Natural killer cell treated with Interleukin-12 subunit alpha and Interleukin-12 subunit beta and Interleukin-15 and Interleukin-18, amount 100 ng/mL, for 72 hours (primary cell): ENCODE measurements at regions not wholly inside any gene's neighbourhood (a gene's known extent, or its start where the extent isn't known, plus 50 kb on each side); places are given as distances from the start of the nearest gene placed in this dataset.
A peak's percentile ranks its signal among the peaks of the same experiment; 100 is the strongest.

Experiments
- ATAC-seq, 2 donors: fragments of 150-1000 bp; cut with Tn5 transposase in 1 of 2; sonication (Bioruptor Pico), chemical (Tn5 transposase) in 1 of 2; 2 replicates each; pipeline ENCODE4 v1.10.0; 2021
- DNase-seq: peaks from one replicate; pipeline ENCODE4 v3.0.0; 2022; ENCODE audit warnings: low spot score
- H3K27ac Mint-ChIP-seq, 2 donors: 1 replicate in 1 of 2; 2 replicates in 1 of 2; pipeline ENCODE4 v1.8.0; 2022; ENCODE audit warnings: mixed read lengths in 2 of 2, mild to moderate bottlenecking in 1 of 2, moderate library complexity in 1 of 2
- H3K27me3 Mint-ChIP-seq, 2 donors: 1 replicate in 1 of 2; 2 replicates in 1 of 2; pipeline ENCODE4 v1.8.0; 2022; ENCODE audit warnings: mixed read lengths in 2 of 2
- H3K36me3 Mint-ChIP-seq: one replicate; pipeline ENCODE4 v1.8.0; 2022; ENCODE audit warnings: mixed read lengths
- H3K4me1 Mint-ChIP-seq, 2 donors: 1 replicate in 1 of 2; 2 replicates in 1 of 2; pipeline ENCODE4 v1.8.0; 2022; ENCODE audit warnings: low read depth in 2 of 2, mixed read lengths in 2 of 2, mild to moderate bottlenecking in 1 of 2
- H3K4me3 Mint-ChIP-seq: one replicate; pipeline ENCODE4 v1.8.0; 2022; ENCODE audit warnings: mixed read lengths
- H3K9me3 Mint-ChIP-seq: 2 replicates; pipeline ENCODE4 v1.8.0; 2022; ENCODE audit warnings: mixed read lengths

DNA sequence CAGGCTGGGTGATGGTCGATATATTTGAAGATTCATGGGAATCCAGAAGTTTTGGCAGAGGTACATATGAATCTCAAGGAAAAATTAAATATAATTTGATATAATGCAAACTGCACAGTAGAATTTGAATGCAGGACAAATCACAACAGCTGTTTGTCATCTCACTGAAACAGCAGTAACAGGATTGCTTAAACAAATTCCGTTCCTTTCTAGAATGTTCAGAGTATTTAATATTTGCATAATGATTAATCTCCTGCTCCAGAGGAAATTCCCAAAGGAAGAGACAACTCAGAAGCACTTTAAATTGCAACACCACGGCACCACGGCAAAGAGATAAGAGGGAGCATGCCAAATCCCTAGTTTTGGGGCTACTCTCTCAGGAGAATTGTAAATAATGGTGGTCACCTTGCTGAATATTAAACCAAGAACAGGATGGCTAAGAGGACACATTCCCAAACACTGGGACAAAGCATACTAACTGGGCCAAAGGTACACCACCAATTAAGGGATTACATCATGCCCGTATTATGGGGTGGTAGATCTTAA lies 67.8 kb upstream of the MAP4K3 start:
- Mint-ChIP-seq H3K4me1 (no peaks in the 10 kb centered on the region), H3K36me3 (no peaks in the 10 kb centered on the region), H3K27me3 (peaks cover 15 to 21% of the 10 kb centered on the region in 2 donors), H3K4me3 (no peak overlapping the region), H3K27ac (no peak overlapping the region), H3K9me3 (no peaks in the 10 kb centered on the region)
- no peak for ATAC-seq
- no peak for DNase-seq

- no peaks in the 10 kb centered on the region for H3K36me3 Mint-ChIP-seq
- no peak for DNase-seq
- H3K27ac Mint-ChIP-seq: no peak overlapping the region
- H3K4me1 Mint-ChIP-seq: no peaks in the 10 kb centered on the region
- peaks cover 10 to 12% of the 10 kb centered on the region in 2 donors for H3K27me3 Mint-ChIP-seq
- H3K4me3 Mint-ChIP-seq: no peak overlapping the region
- H3K9me3 Mint-ChIP-seq: no peaks in the 10 kb centered on the region
- ATAC-seq: no peak
Observed at GRCh38 chr2:39506215-39506614, 69.1 kb upstream of the MAP4K3 start.

- no peak for DNase-seq
- no peaks in the 10 kb centered on the region for H3K9me3 Mint-ChIP-seq
- no peak overlapping the region for H3K27ac Mint-ChIP-seq
- H3K4me1 Mint-ChIP-seq: peaks cover 2 to 15% of the 10 kb centered on the region in 2 donors
- H3K27me3 Mint-ChIP-seq: peaks cover 0 to 6% of the 10 kb centered on the region in 2 donors
- no peak overlapping the region for H3K4me3 Mint-ChIP-seq
- ATAC-seq: no peak
- H3K36me3 Mint-ChIP-seq: no peaks in the 10 kb centered on the region
Observed at GRCh38 chr2:39508198-39508597, 71.1 kb upstream of the MAP4K3 start.

DNA sequence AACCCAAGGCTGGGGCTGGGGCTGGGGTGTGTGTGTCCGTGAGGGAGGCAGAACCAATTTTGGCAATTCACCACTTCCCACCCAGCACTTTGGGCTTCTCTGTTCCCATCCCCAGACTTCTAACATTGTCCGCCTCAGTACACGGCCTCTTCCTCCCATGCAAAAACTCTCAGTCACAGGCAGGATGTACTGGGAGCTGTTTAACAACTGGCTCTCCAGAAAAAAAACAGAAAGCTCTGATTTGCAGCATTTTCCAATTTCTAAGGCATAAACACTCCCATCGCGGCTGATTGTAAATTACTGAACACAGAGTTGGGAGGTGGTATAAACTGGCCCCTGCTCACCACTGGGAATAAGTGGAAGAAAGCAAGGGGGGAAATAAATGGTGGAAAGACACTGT lies 73.1 kb upstream of the MAP4K3 start:
- no peak for DNase-seq
- peaks cover 13 to 26% of the 10 kb centered on the region in 2 donors for H3K4me1 Mint-ChIP-seq
- no peak overlapping the region for H3K4me3 Mint-ChIP-seq
- no peaks in the 10 kb centered on the region for H3K36me3 Mint-ChIP-seq
- H3K27ac Mint-ChIP-seq: no peak overlapping the region
- peaks cover 0 to 7% of the 10 kb centered on the region in 2 donors for H3K27me3 Mint-ChIP-seq
- ATAC-seq: no peak
- H3K9me3 Mint-ChIP-seq: no peaks in the 10 kb centered on the region

DNA sequence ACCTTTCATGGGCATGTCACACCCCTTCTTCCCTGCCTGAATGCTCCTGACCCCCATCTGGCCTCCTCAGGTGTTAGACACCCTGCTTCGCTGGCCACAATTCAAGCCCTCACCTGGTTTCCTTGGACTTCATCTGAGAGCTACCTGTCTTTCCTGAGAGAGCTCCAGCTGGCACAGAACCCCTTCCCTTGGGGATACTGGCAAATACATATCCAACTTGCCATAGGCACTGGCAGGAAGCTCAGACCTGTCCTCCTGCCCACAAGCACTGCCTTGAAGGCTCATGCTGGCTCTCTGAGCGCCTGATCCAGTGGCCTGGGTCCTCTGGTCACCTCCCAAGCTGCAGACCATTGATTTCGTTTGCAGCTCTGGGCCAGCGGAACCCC lies 74.1 kb upstream of the MAP4K3 start:
- no peaks in the 10 kb centered on the region for H3K36me3 Mint-ChIP-seq
- ATAC-seq (no peak), DNase-seq (no peak)
- H3K4me1 Mint-ChIP-seq: peaks cover 16 to 26% of the 10 kb centered on the region in 2 donors
- H3K4me3 Mint-ChIP-seq: no peak overlapping the region
- no peak overlapping the region for H3K27ac Mint-ChIP-seq
- H3K27me3 Mint-ChIP-seq: peaks cover 0 to 7% of the 10 kb centered on the region in 2 donors
- H3K9me3 Mint-ChIP-seq: no peaks in the 10 kb centered on the region

GRCh38 chr2:39511605-39512433 lies 74.7 kb upstream of the MAP4K3 start:
- Mint-ChIP-seq H3K27me3 (peaks cover 0 to 7% of the 10 kb centered on the region in 2 donors), H3K36me3 (no peaks in the 10 kb centered on the region), H3K9me3 (no peaks in the 10 kb centered on the region), H3K27ac (peak overlapping the region in 1 of 2 donors; percentile 13), H3K4me3 (no peak overlapping the region), H3K4me1 (peaks cover 16 to 26% of the 10 kb centered on the region in 2 donors)
- DNase-seq (no peak), ATAC-seq (no peak)

DNA sequence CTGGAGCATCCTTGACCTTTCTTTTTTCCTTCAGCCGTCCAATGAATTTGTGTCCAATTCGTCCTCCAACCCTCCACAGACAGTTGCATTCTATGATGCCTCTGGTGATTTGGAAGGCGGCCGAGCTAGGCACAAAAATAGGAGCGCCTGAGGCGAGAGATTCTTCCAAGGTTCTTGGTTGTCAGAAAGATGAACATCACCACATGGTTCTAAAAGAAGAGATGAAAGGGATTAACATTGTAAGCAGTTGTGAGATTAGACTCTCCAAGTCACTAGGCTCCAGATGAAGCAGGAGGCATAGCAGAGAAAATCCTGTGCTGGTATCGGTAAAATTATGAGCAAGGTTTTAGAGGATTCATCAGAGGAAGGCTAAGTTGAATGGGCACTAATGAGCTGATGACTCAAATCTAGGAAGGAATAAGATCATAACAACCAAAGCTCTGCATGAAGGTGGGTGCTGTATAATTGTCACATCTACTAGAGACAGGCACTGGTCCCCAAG lies 75.4 kb upstream of the MAP4K3 start:
- ATAC-seq (peak in 1 of 2 donors; percentile 50), DNase-seq (no peak)
- no peaks in the 10 kb centered on the region for H3K9me3 Mint-ChIP-seq
- peaks cover 20 to 26% of the 10 kb centered on the region in 2 donors for H3K4me1 Mint-ChIP-seq
- peaks cover 0 to 7% of the 10 kb centered on the region in 2 donors for H3K27me3 Mint-ChIP-seq
- no peaks in the 10 kb centered on the region for H3K36me3 Mint-ChIP-seq
- peak overlapping the region; percentile 13 to 32 for H3K27ac Mint-ChIP-seq
- H3K4me3 Mint-ChIP-seq: no peak overlapping the region

GRCh38 chr2:39512941-39513340 lies 75.9 kb upstream of the MAP4K3 start:
- H3K9me3 Mint-ChIP-seq: no peaks in the 10 kb centered on the region
- ATAC-seq: no peak
- peaks cover 0 to 7% of the 10 kb centered on the region in 2 donors for H3K27me3 Mint-ChIP-seq
- no peak overlapping the region for H3K4me3 Mint-ChIP-seq
- peak overlapping the region in 1 of 2 donors; percentile 32 for H3K27ac Mint-ChIP-seq
- H3K36me3 Mint-ChIP-seq: no peaks in the 10 kb centered on the region
- DNase-seq: no peak
- H3K4me1 Mint-ChIP-seq: peaks cover 20 to 26% of the 10 kb centered on the region in 2 donors

- Mint-ChIP-seq H3K4me3 (peak overlapping the region; percentile 3), H3K27ac (peak overlapping the region in 1 of 2 donors; percentile 32), H3K27me3 (peaks cover 0 to 7% of the 10 kb centered on the region in 2 donors), H3K9me3 (no peaks in the 10 kb centered on the region), H3K36me3 (no peaks in the 10 kb centered on the region), H3K4me1 (peaks cover 20 to 26% of the 10 kb centered on the region in 2 donors)
- ATAC-seq (peak; percentile 71 to 74), DNase-seq (no peak)
Observed at GRCh38 chr2:39513641-39514094, 76.6 kb upstream of the MAP4K3 start.

DNA sequence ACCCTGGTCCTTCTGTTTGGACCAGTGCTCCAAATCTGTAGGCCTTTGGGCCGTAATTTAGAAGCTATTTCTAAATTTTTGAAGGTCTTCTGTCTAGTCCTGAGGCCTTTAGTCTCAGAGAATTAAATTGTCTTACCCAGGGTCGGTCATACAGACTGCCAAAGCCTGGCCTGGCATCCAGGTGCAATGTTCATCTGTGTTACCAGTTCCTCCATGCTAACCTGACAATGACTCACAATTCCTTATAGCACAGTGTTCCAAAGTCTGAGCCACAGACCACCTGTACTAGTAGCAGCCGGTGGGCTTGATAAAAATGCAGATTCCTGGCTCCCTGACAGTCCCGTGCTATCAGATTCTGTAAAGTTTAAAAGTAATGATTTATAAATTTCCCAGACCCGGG lies 77.7 kb upstream of the MAP4K3 start:
- no peaks in the 10 kb centered on the region for H3K9me3 Mint-ChIP-seq
- H3K36me3 Mint-ChIP-seq: no peaks in the 10 kb centered on the region
- H3K27ac Mint-ChIP-seq: no peak overlapping the region
- peaks cover 0 to 5% of the 10 kb centered on the region in 2 donors for H3K27me3 Mint-ChIP-seq
- no peak for DNase-seq
- H3K4me1 Mint-ChIP-seq: peaks cover 20 to 26% of the 10 kb centered on the region in 2 donors
- ATAC-seq: no peak
- H3K4me3 Mint-ChIP-seq: no peak overlapping the region

DNA sequence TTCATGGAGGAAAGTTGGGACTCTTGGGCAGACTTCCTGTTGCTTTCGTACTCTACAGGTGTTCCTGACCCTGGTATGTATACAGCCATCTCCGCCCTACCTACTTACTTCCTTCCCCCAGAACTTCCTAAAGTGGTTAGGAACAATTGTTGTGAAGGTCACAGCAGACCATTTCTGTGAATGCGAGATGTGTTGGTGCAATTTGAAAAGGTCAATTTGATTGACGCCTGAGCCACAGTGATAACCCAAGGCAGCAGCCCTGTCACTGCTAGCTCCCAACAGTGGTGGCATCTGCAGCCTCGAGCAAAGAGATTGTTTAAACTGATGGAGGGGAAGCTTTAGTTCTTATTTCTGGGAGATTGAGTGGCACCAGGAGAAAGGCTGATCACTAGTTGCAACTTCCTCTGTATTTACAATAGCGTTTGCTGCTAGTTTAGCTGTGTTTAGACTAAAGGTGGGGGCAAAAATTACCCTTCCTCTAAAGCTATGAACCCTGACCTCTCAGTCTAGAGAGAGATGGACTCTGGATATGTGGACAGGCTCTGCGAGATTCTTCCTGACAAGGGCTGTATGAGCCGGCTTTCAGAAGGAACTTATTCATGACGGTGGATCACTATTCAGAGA lies 78.3 kb upstream of the MAP4K3 start:
- Mint-ChIP-seq H3K9me3 (no peaks in the 10 kb centered on the region), H3K27me3 (peaks cover 0 to 5% of the 10 kb centered on the region in 2 donors), H3K4me1 (peaks cover 20 to 26% of the 10 kb centered on the region in 2 donors), H3K4me3 (no peak overlapping the region), H3K27ac (no peak overlapping the region), H3K36me3 (no peaks in the 10 kb centered on the region)
- ATAC-seq (no peak), DNase-seq (no peak)

DNA sequence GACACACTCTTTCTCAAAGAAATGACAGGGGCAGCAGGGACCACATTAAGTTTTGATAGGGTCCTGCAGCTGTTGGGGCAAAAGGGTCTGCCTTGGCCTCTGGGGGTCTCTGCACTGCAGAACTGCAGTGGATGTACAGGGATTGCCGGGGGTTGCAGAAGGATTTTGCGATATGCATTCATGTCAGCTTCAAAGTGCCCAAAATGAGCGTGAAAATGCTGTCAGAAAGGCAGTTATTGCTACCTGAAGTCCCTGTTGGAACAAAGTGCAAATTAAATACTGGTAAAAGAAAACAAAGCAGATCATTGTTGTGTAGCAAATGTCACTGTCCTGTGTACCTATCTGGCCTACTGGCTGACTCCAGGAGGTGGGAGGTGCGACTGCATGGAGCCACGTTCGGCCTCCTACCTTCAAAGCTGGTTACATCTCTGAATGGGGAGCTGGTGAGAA lies 78.8 kb upstream of the MAP4K3 start:
- ATAC-seq (no peak), DNase-seq (no peak)
- Mint-ChIP-seq H3K36me3 (no peaks in the 10 kb centered on the region), H3K9me3 (no peaks in the 10 kb centered on the region), H3K27me3 (peaks cover 0 to 5% of the 10 kb centered on the region in 2 donors), H3K27ac (no peak overlapping the region), H3K4me1 (peaks cover 20 to 26% of the 10 kb centered on the region in 2 donors), H3K4me3 (no peak overlapping the region)

DNA sequence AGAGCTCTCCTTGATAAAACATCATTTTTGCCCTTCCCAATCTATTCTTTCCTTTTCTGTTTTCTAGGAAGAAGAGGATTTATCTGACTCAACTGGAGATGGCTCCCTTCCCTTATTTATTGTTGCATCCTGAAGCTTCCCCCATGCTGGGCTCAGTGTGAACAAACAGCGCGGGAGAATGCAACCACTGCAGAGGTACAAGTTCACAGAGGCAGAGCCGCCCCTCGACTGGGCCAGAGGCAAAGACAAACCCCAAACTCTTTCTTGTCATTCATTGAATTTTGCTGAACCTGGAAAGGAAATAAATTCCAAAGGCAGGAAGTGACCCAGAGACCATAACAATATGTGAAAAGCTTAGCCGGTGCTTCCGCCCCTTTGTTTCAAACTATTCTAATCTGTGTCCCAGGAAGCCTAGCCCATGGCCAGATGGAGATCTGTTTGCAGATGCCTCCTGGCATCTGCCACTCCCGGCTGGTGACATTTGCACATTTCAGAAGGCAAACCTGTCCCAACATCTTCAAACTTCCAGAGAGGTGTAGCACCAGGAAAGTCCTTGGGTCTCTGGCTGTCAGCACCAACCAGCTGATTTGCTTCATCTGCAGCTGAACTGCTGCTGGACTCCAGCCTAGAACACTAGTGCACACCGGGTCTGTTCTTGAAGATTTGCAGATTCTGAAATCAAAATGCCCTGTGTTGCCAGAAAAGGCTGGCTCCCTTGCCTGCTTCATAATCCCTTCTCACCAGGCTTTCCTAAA lies 79.4 kb upstream of the MAP4K3 start:
- DNase-seq (no peak), ATAC-seq (no peak)
- peaks cover 20 to 26% of the 10 kb centered on the region in 2 donors for H3K4me1 Mint-ChIP-seq
- H3K9me3 Mint-ChIP-seq: no peaks in the 10 kb centered on the region
- H3K4me3 Mint-ChIP-seq: no peak overlapping the region
- peaks cover 0 to 5% of the 10 kb centered on the region in 2 donors for H3K27me3 Mint-ChIP-seq
- H3K27ac Mint-ChIP-seq: no peak overlapping the region
- H3K36me3 Mint-ChIP-seq: no peaks in the 10 kb centered on the region
